SHP77 treated with DMSO at 0.1 percent for 48 hours (cell line): ENCODE measurements at regions not wholly inside any gene's neighbourhood (a gene's known extent, or its start where the extent isn't known, plus 50 kb on each side); places are given as distances from the start of the nearest gene placed in this dataset.

Experiments used
- DNase-seq: peaks from one replicate; lab custom pipeline; 2025; lab: John Stamatoyannopoulos, UW

GRCh38 chr2:21395366-21395765 lies 271.6 kb downstream of the TDRD15 start:
- no peak for DNase-seq

- DNase-seq, result no peak
Observed at GRCh38 chr2:21396252-21396651, 272.5 kb downstream of the TDRD15 start.

GRCh38 chr2:21401022-21401698 lies 277.4 kb downstream of the TDRD15 start:
- DNase-seq, result no peak

GRCh38 chr2:21404137-21404536 lies 280.4 kb downstream of the TDRD15 start:
- no peak for DNase-seq

GRCh38 chr2:21404827-21405625 lies 281.3 kb downstream of the TDRD15 start:
- DNase-seq, result no peak

- DNase-seq, result no peak
Observed at GRCh38 chr2:21406386-21406785, 282.6 kb downstream of the TDRD15 start.

GRCh38 chr2:21406911-21407310 lies 283.1 kb downstream of the TDRD15 start:
- DNase-seq, result no peak

- no peak for DNase-seq
Observed at GRCh38 chr2:21407851-21408250, 284.1 kb downstream of the TDRD15 start.

GRCh38 chr2:21411741-21412140 lies 288.0 kb downstream of the TDRD15 start:
- no peak for DNase-seq

GRCh38 chr2:21412944-21413443 lies 289.2 kb downstream of the TDRD15 start:
- peak; percentile 67 for DNase-seq

GRCh38 chr2:21415234-21415633 lies 291.5 kb downstream of the TDRD15 start:
- no peak for DNase-seq

GRCh38 chr2:21416226-21416625 lies 292.5 kb downstream of the TDRD15 start:
- DNase-seq, result no peak

- no peak for DNase-seq
Observed at GRCh38 chr2:21418456-21418855, 294.7 kb downstream of the TDRD15 start.

GRCh38 chr2:21420553-21421335 lies 297.0 kb downstream of the TDRD15 start:
- no peak for DNase-seq

- peak; percentile 1 for DNase-seq
Observed at GRCh38 chr2:21422050-21422449, 298.3 kb downstream of the TDRD15 start.

GRCh38 chr2:21422724-21423522 lies 299.2 kb downstream of the TDRD15 start:
- DNase-seq, result no peak

- DNase-seq, result no peak
Observed at GRCh38 chr2:21423854-21424253, 300.1 kb downstream of the TDRD15 start.

GRCh38 chr2:21424375-21424774 lies 300.6 kb downstream of the TDRD15 start:
- DNase-seq, result no peak

- DNase-seq, result no peak
Observed at GRCh38 chr2:21427606-21428005, 303.8 kb downstream of the TDRD15 start.

- no peak for DNase-seq
Observed at GRCh38 chr2:21428754-21429153, 305.0 kb downstream of the TDRD15 start.

- DNase-seq, result no peak
Observed at GRCh38 chr2:21429747-21430146, 306.0 kb downstream of the TDRD15 start.

GRCh38 chr2:21431078-21431477 lies 307.3 kb downstream of the TDRD15 start:
- DNase-seq, result no peak
